ENCODE measurements at regions not wholly inside any gene's neighbourhood (a gene's known extent, or its start where the extent isn't known, plus 50 kb on each side); places are given as distances from the start of the nearest gene placed in this dataset.

DNA sequence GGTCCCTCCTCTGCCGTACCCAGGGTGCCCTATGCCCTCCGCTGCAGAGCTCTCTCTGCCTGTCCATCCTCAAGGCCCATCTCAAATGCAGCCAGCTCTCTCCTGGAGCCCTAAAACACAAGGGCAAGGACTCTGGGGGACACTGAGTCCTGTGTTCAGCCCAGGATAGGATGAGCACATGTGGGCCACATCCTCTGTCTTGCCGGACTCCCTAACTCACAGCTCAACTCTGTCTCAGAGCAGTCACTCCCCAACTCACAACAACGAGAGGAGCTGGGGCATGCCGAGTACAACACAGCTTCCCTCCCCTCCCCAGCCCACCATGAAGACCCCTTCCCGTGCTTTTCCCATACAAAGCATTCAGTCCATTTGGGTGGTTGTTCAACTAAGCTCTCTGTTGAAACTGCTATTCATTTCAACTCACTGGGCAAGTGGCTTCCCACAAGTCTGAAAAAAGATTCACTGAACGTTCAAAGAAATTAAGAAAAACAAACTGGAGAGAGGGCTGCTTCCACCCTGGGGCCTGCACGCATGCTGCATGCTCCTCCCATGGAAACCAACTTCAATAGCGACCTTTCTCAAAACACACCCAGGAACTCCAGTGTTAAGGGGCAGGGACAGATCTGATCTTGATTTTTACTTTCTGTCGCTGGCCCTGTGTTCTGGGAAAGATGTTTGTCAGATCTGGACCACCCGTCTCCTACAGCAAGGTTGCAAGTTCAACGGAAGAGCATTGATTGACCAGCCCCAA is 124.3 kb upstream of the IGF1R start:
- no peak overlapping the region for H3K9ac ChIP-seq (ENCODE audit: low read depth, low read length, poor library complexity, severe bottlenecking)
- no peak overlapping the region for H3K4me2 ChIP-seq (ENCODE audit: low read depth, low read length, poor library complexity, severe bottlenecking)
- no peaks in the 10 kb centered on the region for H3F3A ChIP-seq (ENCODE audit: low read depth)
- no peaks in the 10 kb centered on the region for H4K20me1 ChIP-seq (ENCODE audit: insufficient read depth, low read length, poor library complexity, severe bottlenecking)
- H3K4me3 ChIP-seq (ENCODE audit: low read length, poor library complexity, severe bottlenecking) = no peak overlapping the region
- no peak overlapping the region for H2AFZ ChIP-seq (ENCODE audit: low read length)
- no peaks in the 10 kb centered on the region for H3K27me3 ChIP-seq (ENCODE audit: insufficient read depth, low read length, poor library complexity, severe bottlenecking)
- H3K9me2 ChIP-seq (replicated peaks; ENCODE audit: low read depth, low read length) = no peaks in the 10 kb centered on the region
- H3K4me1 ChIP-seq (ENCODE audit: insufficient read depth, low read length, poor library complexity, severe bottlenecking) = peaks cover 4% of the 10 kb centered on the region
- no peaks in the 10 kb centered on the region for H3K36me3 ChIP-seq (ENCODE audit: insufficient read depth, low read length)
- H3K79me2 ChIP-seq (ENCODE audit: insufficient read depth, low read length) = no peaks in the 10 kb centered on the region
- H3K9me3 ChIP-seq (ENCODE audit: insufficient read depth, low read depth, low read length) = no peaks in the 10 kb centered on the region
- TF ChIP-seq, protein P1, sequence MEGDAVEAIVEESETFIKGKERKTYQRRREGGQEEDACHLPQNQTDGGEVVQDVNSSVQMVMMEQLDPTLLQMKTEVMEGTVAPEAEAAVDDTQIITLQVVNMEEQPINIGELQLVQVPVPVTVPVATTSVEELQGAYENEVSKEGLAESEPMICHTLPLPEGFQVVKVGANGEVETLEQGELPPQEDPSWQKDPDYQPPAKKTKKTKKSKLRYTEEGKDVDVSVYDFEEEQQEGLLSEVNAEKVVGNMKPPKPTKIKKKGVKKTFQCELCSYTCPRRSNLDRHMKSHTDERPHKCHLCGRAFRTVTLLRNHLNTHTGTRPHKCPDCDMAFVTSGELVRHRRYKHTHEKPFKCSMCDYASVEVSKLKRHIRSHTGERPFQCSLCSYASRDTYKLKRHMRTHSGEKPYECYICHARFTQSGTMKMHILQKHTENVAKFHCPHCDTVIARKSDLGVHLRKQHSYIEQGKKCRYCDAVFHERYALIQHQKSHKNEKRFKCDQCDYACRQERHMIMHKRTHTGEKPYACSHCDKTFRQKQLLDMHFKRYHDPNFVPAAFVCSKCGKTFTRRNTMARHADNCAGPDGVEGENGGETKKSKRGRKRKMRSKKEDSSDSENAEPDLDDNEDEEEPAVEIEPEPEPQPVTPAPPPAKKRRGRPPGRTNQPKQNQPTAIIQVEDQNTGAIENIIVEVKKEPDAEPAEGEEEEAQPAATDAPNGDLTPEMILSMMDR (conservative IDR thresholded peaks at IDR 0.05; ENCODE audit: low read length) = no peak
- no peak for TF ChIP-seq EZH2phosphoT487 (IDR thresholded peaks at IDR 0.05; ENCODE audit: borderline replicate concordance)

DNA sequence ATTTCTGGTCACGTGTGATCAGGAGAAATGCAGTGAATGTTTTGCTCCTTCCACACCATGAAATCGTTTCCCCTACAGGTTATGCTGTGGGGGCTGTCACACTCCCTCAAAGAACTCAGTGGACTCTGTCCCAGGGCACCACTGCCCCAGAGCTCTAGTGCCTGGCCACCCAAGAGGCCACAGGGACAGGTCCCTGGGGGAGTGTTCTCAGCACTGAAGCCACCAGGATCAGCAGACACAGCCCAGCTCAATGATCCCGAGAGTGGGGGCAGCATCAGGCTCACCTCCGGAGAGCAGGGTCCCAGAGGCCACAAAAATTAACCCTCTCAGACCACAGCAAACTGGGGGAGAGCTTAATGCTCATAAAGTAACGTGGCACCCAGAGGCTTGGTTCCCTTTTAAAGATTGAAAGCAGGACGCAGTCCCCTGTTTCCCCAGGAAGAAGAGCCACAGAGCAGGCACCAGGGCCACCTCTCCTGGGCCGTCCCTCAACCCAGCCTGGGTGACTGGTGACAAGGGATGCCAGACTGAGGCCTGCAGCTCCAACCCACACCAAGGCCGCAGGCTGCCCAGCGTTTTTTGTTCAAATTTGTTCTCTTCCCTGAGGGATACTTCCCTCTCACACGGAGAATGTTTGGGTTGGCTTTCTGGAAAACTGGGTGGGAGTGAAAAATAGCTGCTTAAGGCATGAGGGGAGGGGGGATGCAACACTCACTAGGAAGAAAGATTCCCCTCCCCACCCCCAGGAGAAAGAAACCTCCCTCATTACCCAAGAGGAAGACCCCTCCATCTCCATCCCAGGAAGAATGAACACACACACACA is 123.3 kb upstream of the IGF1R start:
- no peaks in the 10 kb centered on the region for H3K36me3 ChIP-seq (ENCODE audit: insufficient read depth, low read length)
- no peaks in the 10 kb centered on the region for H3K9me3 ChIP-seq (ENCODE audit: insufficient read depth, low read depth, low read length)
- H3K4me1 ChIP-seq (ENCODE audit: insufficient read depth, low read length, poor library complexity, severe bottlenecking) = no peaks in the 10 kb centered on the region
- H3K9ac ChIP-seq (ENCODE audit: low read depth, low read length, poor library complexity, severe bottlenecking) = no peak overlapping the region
- H3K4me3 ChIP-seq (ENCODE audit: low read length, poor library complexity, severe bottlenecking) = no peak overlapping the region
- H3K4me2 ChIP-seq (ENCODE audit: low read depth, low read length, poor library complexity, severe bottlenecking) = no peak overlapping the region
- no peaks in the 10 kb centered on the region for H3F3A ChIP-seq (ENCODE audit: low read depth)
- H3K9me2 ChIP-seq (replicated peaks; ENCODE audit: low read depth, low read length) = no peaks in the 10 kb centered on the region
- no peaks in the 10 kb centered on the region for H4K20me1 ChIP-seq (ENCODE audit: insufficient read depth, low read length, poor library complexity, severe bottlenecking)
- H3K27me3 ChIP-seq (ENCODE audit: insufficient read depth, low read length, poor library complexity, severe bottlenecking) = no peaks in the 10 kb centered on the region
- no peaks in the 10 kb centered on the region for H3K79me2 ChIP-seq (ENCODE audit: insufficient read depth, low read length)
- TF ChIP-seq, protein P1 (conservative IDR thresholded peaks at IDR 0.05; ENCODE audit: low read length) = no peak
- TF ChIP-seq EZH2phosphoT487 (IDR thresholded peaks at IDR 0.05; ENCODE audit: borderline replicate concordance) = no peak
- H2AFZ ChIP-seq (ENCODE audit: low read length) = no peak overlapping the region

DNA sequence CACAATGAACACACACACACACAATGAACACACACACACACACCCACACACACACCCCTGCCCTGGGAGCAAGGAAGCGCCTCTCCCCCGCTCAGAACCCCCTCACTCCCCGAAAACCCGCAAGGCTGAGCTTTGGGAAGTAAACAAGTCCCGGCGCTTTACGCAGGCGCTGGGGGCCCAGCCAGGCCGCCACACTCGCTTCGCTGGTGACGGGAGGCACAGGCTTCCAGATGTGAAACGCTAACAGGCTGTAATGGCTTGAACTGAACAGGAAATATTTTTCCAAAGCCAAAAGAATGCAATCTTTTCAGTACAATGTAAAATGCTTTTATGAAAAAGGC is 122.7 kb upstream of the IGF1R start:
- Histone ChIP-seq H3K4me1 (ENCODE audit: insufficient read depth, low read length, poor library complexity, severe bottlenecking) (no peaks in the 10 kb centered on the region), H3K27me3 (ENCODE audit: insufficient read depth, low read length, poor library complexity, severe bottlenecking) (no peaks in the 10 kb centered on the region), H2AFZ (ENCODE audit: low read length) (no peak overlapping the region), H3K9me3 (ENCODE audit: insufficient read depth, low read depth, low read length) (no peaks in the 10 kb centered on the region), H3K4me2 (ENCODE audit: low read depth, low read length, poor library complexity, severe bottlenecking) (no peak overlapping the region), H4K20me1 (ENCODE audit: insufficient read depth, low read length, poor library complexity, severe bottlenecking) (no peaks in the 10 kb centered on the region), H3K9ac (ENCODE audit: low read depth, low read length, poor library complexity, severe bottlenecking) (no peak overlapping the region), H3F3A (ENCODE audit: low read depth) (no peaks in the 10 kb centered on the region), H3K36me3 (ENCODE audit: insufficient read depth, low read length) (no peaks in the 10 kb centered on the region), H3K9me2 (replicated peaks; ENCODE audit: low read depth, low read length) (no peaks in the 10 kb centered on the region), H3K4me3 (ENCODE audit: low read length, poor library complexity, severe bottlenecking) (no peak overlapping the region), H3K79me2 (ENCODE audit: insufficient read depth, low read length) (no peaks in the 10 kb centered on the region)
- TF ChIP-seq EZH2phosphoT487 (IDR thresholded peaks at IDR 0.05; ENCODE audit: borderline replicate concordance) = no peak
- TF ChIP-seq, protein P1 (conservative IDR thresholded peaks at IDR 0.05; ENCODE audit: low read length) = no peak

All from Loucy (cell line).